Amniotic stem cell (primary cell): ENCODE measurements at regions not wholly inside any gene's neighbourhood (a gene's known extent, or its start where the extent isn't known, plus 50 kb on each side); places are given as distances from the start of the nearest gene placed in this dataset.

Experiments
- DNase-seq: peaks from one replicate; lab custom pipeline; 2025; lab: John Stamatoyannopoulos, UW

DNA sequence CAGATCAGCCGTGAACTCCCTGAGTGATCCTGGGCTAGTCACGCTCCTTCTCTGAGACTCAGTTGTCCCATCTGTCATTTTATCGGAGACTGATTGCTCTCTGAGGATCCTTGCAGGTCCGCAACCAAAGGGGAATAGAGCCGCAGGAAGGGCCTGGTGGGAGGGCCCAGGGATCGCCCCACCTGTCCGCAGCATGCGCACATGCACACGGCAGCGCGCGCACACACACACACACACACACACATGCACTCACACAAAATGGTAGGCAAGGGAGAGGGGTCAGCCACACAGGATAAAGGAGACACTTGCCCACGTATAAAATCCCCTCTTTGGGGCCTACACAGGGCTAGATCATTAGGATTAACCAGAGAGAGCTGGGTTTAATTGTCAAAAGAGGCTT, 95.6 kb upstream of the FOXP4 start:
- DNase-seq: no peak

DNA sequence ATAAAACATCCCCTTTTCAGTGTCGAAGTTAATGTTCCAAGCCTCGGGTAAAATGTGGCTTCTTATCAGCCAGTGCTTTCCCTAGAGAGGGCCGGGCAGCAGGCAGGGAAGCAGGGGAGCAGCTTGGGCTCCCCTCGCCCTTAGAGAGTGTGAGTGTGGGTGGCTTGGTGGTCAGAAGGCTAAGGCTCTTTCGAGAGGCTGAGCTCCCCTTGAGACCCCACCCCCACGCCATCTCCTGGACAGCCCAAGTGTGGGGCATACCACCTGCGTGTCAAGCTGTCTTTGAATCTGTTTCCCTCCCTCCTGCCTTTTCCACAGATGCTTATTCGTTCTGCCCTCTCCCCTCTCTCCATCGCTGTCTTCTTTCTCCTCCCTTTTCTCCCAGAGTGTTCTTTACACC, 95.1 kb upstream of the FOXP4 start:
- DNase-seq: no peak

DNA sequence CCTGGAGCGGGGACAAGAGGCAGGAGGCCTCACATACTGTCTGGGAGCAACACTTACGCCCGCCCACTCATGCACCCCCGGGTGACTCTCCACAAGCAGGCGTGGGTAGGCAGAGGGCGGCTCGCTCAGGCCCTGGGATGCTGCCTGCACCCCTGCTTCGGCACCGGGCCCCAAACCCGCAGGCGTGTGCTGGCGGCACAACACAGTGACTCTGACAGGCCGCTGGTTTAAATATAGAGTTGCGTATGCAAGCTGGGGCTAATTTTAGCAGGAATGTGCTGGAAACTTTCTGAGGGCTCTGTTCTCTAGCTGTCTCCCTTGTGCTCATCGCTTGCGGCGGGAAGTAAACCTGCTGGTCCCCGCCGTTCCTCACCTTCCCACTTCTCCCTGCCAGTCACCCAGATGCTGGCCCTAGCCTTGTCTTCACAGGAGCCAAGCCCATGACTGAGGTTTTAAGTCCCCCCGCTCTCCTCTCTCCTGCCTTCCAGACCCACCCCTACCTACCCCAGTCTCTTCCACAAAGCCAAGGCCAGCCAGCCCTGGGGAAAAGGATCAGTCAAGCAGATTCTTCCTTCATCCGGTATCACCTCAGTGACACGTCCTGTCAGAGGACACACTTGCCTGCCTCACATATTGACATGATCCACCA, 94.5 kb upstream of the FOXP4 start:
- DNase-seq: no peak

DNA sequence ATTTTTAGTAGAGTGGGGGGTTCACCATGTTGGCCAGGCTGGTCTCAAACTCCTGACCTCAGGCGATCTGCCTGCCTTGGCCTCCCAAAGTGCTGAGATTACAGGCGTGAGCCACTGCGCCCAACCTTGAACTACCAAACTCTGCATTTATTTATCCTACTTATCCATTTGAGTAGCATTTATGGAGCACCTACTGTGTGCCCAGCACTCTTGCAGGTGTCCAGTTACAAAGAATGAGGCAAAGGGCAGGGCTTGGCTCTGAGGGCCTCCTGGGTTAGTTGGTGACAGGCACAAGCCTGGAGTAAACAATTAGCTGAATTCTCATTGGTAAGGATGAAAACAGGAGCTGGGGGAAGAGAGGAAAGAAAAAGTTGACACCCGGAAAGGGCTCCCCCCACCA, 93.4 kb upstream of the FOXP4 start:
- no peak for DNase-seq

DNA sequence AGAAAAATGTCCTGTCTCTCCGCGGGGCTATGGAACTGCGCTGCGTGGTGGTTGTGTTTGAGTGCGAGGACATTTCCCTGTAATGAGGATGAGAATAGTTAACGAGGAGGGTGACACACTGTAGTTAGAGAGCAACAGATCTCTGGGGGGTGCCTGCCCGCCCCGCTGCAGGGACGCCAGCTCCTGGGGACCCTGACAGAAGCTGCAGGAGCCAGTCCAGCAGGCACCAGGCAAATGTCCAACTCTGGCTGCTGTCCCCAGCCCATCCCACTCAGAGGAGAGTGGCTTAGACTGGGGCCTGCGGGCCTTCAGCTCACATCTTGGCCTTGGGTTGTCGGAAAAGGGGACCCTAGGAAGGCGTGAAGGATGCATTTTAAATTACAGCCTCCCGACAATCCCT, 92.9 kb upstream of the FOXP4 start:
- DNase-seq: no peak

DNA sequence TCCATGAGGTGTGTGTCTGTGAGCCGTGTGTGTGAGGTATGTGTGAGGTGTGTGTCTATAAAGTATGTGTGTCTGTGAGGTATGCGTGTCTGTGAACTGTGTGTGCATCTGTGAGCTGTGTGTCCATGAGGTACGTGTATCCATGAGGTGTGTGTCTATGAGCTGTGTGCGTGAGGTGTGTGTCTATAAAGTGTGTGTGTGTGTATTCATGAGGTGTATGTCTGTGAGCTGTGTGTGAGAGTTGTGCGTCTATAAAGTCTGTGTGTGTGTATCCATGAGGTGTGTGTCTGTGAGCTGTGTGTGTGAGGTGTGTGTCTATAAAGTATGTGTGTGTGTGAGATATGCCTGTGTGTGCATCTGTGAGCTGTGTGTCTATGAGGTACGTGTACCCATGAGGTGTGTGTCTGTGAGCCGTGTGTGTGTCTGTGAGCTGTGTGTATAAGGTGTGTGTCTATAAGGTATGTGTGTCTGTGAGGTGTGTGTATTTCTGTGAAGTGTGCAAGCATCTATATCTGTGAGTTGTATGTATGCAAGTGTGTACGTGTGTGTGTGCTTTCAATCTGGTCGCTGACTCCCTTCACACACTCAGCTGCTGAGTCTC, 91.9 kb upstream of the FOXP4 start:
- DNase-seq: no peak

DNA sequence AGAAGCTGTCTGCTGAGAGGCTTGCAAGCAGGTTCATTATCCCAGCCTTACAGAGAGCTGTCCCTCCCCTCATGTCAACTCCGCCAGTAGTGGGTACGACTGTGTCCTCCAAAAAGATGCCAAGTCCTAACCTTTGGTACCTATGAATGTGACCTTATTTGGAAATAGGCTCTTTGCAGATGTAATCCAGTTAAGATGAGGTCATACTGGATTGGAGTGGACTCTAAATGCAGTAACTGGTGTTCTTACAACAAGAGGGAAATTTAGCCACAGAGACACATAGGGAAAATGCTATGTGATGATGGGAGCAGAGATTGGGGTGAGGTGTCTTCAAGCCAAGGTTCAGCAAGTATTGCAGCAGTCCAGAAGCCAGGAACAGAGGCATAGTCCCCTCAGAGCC, 90.8 kb upstream of the FOXP4 start:
- DNase-seq: no peak

DNA sequence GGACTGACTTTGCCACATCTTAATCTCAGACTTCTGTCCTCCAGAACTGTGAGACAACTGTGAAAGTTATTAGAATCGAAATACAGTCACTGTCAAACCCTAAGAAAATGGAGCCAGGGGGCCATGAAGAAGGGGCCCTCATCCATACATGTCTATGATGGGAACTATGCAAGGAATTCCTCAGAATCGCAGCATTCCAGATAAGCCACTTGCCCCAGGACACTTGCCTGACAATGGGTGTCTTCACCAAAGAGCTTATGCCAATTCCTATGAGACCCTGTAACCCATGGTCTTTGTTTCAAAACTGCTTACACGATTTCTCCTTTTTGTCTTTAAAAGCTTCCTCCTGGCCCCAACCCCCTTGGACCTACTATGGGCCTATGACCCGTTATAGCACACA, 90.4 kb upstream of the FOXP4 start:
- DNase-seq: no peak

DNA sequence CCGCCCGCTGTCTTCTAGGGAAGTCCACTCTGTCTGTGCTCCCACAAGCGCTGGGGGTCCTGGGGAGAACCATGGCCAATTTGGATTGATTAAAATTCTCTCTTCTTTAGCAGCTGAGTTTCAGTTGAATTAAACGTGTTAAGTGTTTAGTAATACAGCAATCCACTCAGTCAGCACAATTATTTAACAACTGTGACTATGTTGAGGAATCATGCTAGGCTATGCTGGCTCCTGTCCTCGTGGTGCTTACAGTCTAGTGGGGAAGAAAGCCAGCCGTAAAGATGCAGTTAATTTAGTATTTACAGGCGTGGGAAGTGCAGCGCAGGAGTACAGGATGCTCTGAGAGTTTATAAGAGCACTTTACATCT, 88.9 kb upstream of the FOXP4 start:
- no peak for DNase-seq

DNA sequence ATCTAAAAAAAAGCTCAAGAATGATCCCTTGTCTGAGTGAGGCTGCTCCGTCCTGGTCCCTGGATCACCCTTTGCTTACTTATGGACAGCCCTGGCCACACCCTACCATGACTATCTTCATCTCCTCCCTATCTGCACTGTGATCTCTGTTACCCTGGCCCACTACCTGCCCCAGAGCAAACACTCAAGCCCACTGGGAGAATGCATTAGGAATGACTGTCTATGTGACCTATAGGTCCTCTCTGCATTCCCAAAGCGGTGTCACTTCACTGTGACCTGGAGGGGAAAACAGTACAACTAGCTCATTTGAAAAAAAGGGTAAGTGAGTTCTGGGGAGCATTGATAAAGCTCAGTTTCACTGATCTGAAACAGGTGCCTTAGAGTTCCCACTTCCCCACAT, 86.4 kb upstream of the FOXP4 start:
- DNase-seq: no peak

DNA sequence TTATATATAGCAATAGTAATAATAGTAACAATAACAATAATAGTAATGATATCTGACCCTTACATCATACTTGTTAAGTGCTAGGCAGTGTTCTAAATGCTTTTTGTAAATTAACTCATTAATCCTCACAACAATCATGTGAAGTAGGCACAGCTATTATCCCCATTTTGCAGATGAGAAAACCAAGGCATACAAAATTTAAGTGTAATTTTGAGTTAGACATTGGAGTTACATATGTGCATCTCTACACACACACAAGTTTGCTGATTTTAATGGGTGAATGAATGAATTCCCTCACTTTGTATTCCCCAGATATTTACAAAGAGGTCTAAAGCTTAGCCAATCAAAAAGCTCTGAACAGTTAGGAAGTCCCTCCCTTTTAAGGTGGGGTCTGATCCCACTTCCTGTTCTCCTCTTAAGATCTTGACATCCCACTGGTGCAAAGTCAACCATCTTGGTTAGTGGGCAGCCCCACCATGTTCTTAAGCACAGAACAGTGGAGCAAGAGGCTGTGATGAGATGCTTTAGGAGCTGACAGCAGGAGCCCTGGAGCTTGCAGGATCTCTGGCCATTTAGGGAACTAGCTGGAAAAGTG, 85.3 kb upstream of the FOXP4 start:
- DNase-seq: no peak

DNA sequence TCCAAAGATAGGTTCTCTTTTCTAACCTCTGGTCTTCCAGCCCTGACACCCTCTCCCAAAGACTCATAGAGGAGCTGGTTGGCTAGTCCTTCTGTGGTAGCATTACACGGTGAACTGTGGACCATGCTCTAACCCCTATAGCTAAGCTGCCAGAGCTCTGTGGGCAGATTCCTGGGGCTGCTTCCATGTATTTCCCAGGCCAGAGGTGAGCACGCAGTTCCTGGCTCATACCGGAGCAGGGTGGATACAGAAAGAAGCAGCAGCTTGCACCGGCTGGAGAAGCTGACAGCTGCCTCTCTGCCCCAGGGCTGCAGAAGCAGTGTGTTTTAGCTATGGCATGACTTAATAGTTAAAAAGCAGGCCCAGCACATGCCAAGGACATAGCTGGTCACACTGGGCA, 84.1 kb upstream of the FOXP4 start:
- no peak for DNase-seq

DNA sequence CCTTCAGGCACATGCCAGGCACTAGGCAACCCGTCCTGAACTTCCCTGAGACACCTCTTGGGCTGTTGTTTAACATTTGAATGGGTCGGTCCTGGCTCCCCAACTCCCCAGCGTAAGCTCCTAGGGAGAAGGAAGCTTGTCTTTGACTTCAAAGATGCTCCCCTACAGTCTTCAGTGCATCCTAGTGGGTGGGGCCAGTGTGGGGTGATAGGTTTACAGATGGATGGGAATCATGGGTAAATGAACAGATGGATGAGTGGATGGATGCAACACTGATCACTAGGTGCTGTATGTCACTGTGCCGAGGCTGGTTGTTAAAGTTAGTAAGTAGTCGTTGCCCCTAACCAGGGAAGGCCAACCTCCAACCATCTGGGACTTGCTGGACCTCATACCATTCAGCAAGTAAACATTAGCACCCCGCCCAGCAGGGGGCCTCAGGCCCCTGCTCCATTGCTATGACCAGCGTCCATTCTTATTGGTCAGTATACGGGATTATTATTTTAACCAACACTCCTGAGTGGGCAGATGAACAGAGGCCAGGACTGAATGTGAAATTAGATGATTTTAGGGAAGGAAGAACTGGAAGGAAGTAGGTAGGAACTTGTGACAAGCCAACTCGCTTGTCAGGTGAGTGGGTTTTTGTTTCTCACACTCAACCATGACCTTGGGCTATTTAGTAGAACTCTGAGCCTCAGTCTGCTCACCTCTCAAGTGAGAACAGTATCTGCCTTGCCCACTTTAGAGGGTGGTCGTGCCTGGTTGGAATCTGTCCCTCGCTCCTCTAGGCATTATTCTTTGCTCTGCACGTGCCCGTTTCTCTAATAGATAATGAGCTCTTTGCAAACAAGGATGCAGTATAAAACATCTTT, 82.9 kb upstream of the FOXP4 start:
- DNase-seq: no peak

DNA sequence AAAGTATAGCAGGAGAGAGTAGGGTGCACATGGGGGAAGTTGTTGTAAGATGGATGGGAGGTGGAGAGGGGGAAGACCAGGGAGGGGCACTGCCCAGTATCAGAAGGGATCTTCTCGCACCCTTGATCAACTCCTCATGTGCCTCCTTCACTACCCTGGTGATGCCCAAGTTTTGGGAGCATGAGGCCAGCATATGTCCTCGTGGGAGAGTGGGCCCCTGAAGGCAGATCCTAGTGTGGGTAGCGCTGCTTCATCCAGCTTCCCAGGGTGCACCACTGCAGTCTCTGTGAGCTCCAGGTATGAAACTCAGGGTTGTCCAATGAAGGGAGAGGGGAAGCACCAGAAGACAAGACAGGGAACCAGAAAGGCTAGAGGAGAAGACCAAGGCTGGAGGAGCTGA, 82.2 kb upstream of the FOXP4 start:
- DNase-seq: no peak

DNA sequence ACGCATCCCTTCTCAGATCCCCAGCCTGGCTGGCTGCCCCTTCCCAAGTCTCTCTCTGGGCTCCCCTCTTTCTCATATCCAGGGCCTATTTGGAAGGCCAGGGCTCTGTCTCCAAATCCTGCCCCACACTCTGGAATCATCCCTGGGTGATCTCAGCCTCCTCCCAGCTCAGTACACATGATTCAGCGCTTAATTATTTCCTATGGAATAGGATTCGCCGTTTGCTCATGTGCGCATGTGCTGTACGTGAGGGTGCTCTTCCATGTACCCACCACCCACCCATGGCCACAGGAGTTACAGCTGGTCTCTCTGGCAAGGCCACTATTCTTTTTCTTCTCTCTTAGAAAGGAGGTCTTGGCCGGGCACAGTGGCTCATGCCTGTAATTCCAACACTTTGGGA, 81.7 kb upstream of the FOXP4 start:
- no peak for DNase-seq

DNA sequence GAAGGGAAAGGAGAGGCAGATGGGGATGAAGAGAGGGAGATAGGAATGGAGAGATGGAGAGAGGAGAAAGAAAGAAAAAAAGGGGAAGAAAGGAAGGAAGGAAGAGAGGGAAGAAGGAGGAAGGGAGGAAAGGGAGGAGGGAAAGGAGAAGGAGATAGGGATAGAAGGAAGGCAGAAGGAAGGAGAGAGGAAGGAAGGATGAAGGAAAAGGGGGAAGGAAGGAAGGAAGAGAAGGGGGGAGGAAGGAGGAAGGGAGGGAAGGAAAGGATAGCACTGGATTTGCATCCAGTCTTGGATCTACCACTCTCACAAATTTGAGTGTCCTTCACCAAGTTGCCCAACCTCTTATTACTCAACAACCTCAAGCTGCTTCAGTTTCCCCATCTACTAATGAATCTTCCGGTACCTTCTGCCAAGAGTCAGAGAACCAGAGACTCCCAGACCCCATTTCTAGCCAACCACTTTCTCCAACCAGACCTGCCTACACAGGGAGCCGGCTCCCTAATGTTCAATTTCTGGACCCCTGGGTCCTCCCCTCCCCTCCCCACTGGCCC, 79.7 kb upstream of the FOXP4 start:
- DNase-seq: no peak

DNA sequence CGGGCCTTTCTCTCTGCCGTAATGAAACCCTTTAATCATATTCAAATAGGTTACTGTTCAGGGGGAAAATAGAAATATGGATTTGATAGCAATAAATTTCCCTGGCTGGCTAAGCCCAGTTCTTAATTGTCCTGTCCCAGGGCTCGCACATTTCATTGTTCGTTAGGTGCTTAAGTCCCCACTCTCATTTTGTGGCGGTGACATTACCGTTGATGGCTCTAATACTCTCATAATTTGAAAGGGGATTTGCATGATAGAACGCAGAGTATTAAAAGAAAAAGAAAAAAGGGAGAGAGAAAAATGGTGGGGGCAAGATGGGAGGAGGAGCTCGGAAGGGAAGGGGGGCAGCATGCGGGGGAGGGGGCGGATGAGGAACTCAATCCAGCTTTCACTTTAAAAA, 79.1 kb upstream of the FOXP4 start:
- no peak for DNase-seq

DNA sequence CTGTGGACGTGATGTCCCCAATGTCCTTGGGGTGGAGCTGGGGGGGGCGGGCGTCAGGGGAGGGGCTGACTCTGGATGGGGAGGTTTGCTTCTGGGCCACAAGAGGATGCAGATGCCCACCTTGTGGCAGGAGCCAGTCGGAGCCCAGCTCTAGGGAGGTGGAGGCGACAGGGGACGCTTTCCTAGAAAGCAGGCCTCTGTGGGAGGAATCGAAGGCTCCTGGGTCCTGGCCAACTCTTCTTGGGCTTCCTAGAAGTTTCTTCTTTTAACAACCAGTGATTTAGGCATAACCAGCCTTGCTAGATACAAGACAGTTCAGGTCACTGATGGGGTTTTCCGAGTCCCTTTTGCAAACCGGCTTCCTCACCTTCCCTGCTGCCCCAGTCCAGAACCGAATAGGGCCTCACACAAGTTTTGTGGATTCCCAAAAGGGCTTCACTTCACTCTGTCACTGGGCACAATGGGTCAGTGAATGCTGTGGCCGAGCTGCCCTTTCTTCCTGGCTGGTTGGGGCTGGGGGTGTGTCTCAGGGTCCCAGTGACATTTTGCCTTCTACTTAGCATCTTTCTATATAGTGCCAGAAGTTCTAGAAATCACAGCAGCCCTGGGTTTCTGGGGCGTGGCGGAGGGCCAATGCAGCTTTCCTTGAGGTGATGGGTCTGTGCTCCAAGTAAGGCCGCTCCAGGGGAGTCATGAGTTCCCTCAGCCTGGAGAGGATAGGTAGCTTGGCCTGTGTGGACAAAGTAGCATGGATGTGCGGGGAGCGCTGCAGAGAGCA, 78.4 kb upstream of the FOXP4 start:
- DNase-seq: no peak

DNA sequence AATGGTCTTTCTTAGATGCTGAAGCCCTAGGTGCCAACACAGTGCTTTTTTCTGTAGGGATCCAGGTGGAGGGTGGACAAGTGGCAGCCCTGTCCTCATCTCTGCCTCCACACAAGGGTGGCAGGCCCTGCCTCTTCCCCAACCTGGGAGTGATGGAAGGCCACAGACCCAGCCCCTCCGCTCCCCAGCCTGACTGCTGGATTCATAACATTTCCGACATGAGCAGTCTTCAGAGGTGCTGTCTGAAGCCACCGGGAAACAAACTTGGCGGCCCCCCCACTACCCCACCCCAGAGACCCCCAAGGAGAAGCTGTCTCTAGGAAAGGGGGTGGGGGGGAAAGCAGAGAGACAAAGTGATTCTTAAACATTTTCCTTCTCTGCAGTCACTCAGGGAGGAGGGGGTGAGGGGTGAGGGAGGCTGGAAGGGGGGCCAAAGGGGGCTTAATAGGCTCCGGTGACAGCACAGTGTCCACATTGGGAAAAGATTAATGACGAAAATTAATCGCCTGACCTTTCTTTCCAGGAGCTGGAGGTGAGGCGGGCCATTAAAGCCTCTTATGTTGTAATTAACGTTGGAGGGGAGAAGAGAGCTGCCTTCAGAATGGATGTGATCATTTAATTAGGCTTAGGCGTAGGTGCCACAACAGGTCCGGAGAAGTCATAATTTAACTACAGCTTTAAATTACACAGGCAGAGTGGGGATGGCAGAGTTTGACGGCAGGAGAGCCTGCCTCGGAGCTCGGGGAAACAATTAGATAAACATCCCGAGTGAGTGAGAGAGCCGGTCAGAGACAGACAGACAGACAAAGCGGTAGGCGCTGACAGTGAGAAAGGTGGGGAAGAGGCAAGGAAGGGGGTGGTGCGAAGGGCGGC, 76.8 kb upstream of the FOXP4 start:
- no peak for DNase-seq

DNA sequence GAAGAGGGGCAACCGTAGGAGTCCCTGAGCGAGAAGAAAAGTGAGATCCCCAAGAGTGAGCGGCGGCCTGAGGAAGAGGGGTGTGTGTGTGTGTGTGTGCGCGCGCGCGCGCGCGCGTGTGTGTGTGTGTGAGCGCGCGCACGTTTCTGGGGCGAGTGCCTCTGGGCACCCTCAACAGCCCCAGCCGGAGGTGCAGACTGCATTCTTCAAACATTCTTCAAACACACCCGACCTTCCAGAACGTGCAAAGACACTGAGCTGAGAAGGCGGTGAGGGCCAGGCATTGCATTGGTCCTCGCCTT, 76.2 kb upstream of the FOXP4 start:
- no peak for DNase-seq
